Adrenal gland (tissue), 5 donors: ENCODE measurements at regions not wholly inside any gene's neighbourhood (a gene's known extent, or its start where the extent isn't known, plus 50 kb on each side); places are given as distances from the start of the nearest gene placed in this dataset.

Source experiments
- POLR2A ChIP-seq, 2 donors: fragments of 450-650 bp; IDR thresholded peaks; one replicate each; pipeline ENCODE4 v1.6.1; 2017; ENCODE audit warnings: antibody characterized with exemption in 2 of 2, mild to moderate bottlenecking in 2 of 2, moderate library complexity in 1 of 2
- TF ChIP-seq, protein P1 (sequence below), 6 experiments: fragments of 450-650 bp in 4 of 6; fragments of 200-600 bp in 2 of 6; sonication (generic) in 1 of 6; IDR thresholded peaks; 1 replicate in 5 of 6; 2 replicates in 1 of 6; pipeline versions ENCODE4 v1.5.1 to v1.8.0; 2016 to 2021; ENCODE audit warnings: antibody characterized with exemption in 6 of 6, mild to moderate bottlenecking in 2 of 6, moderate library complexity in 1 of 6
- donor health status: DM: no; HTN: no; CAD: no.

DNA sequence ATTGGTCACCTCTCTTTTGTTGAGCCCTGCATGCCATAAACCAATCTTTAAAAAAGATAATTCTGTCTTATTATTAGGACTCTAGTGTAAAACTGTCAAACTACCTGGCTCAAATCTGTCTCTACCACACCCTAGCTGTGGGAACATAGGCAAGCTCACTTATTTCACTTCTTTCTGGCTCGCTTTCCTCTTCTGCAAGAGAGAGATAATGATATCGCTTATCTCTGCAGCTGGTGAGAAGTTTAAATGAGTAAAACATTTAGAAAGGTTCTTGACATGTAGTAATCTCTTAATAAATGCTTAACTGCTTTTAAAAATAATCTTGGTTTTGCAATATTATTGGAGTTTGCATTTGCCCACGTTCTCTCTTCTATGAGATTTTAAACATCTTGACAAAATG lies 1109.2 kb downstream of the RAPGEF2 start:
- TF ChIP-seq, protein P1, sequence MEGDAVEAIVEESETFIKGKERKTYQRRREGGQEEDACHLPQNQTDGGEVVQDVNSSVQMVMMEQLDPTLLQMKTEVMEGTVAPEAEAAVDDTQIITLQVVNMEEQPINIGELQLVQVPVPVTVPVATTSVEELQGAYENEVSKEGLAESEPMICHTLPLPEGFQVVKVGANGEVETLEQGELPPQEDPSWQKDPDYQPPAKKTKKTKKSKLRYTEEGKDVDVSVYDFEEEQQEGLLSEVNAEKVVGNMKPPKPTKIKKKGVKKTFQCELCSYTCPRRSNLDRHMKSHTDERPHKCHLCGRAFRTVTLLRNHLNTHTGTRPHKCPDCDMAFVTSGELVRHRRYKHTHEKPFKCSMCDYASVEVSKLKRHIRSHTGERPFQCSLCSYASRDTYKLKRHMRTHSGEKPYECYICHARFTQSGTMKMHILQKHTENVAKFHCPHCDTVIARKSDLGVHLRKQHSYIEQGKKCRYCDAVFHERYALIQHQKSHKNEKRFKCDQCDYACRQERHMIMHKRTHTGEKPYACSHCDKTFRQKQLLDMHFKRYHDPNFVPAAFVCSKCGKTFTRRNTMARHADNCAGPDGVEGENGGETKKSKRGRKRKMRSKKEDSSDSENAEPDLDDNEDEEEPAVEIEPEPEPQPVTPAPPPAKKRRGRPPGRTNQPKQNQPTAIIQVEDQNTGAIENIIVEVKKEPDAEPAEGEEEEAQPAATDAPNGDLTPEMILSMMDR (IDR thresholded peaks at IDR 0.05): no peak
- TF ChIP-seq POLR2A (IDR thresholded peaks at IDR 0.05): no peak
